CD1c-positive myeloid dendritic cell (primary cell): ENCODE measurements at regions not wholly inside any gene's neighbourhood (a gene's known extent, or its start where the extent isn't known, plus 50 kb on each side); places are given as distances from the start of the nearest gene placed in this dataset.

Experiments
- DNase-seq: peaks from one replicate; pipeline ENCODE4 v3.0.0-alpha.2; 2016; ENCODE audit errors: extremely low spot score

DNA sequence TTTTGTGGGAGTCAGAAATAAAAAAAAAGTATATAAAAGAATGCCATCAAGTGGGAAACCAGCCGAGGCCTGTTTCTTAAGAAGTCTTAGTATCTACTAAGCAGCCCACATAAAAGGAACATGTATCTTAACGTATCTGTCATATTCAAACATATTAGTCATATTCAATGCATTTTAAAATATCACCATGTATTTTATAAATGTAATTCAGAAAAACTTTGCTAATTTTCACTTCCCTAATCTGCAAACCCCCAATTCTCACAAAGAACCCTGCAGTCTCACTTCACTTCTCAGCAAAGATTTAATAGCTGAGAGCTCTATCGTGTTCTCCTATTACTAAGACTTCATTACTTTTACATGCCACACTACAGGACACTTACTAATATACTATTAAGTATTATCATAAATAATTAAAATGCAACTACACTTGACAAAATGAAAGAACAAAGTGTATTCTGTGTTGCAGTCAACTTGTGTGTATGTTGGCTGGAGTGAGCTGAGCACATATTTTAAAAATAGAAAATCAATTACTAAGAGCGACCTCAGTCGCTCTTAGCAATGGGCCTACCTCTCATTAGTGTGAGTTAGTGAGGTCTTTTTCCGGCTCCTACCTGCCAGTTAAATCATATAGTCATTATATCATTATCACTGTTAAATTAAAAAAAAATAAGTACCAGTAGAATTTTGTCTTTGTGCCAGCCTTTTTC lies 484.3 kb downstream of the LMO4 start:
- DNase-seq = peak; percentile 58

DNA sequence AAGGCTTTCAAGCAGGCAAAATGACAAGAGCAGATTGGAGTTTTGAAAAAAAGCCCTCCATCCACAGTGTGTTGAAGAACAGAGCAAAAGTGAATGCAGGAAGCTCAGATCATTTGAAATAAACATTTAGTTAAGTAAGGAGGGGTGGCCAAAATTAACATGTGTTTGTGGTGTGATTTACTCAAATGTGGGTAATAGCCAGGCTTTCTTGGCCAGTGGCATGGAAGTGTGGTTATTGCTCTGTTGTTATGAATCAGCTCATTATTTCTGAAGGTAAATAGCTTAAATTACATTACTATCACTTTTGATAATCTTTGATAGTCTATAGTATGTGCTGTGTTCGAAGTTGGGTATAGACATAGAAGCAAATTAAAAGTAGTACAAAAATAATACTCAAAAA lies 485.9 kb downstream of the LMO4 start:
- no peak for DNase-seq

DNA sequence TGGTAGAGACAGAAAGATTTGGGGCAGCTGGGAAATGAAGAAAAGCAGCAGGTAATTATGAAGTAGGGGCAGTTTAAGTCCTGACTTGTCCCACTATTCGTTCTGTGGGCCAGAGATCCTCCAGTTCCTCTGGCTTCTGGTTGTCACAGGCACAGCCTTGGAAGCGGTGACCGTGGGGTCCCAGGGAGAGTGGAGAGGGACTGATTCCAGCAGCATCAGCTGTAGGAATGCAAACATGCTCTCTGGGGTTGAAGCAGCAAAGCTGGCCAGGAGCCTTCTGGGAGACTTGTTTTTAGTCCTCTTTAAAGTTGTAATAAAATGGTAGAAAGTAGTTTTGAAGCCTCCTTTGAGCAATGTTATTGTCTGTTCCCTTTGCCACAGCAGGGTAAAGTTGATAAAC lies 488.0 kb downstream of the LMO4 start:
- no peak for DNase-seq

DNA sequence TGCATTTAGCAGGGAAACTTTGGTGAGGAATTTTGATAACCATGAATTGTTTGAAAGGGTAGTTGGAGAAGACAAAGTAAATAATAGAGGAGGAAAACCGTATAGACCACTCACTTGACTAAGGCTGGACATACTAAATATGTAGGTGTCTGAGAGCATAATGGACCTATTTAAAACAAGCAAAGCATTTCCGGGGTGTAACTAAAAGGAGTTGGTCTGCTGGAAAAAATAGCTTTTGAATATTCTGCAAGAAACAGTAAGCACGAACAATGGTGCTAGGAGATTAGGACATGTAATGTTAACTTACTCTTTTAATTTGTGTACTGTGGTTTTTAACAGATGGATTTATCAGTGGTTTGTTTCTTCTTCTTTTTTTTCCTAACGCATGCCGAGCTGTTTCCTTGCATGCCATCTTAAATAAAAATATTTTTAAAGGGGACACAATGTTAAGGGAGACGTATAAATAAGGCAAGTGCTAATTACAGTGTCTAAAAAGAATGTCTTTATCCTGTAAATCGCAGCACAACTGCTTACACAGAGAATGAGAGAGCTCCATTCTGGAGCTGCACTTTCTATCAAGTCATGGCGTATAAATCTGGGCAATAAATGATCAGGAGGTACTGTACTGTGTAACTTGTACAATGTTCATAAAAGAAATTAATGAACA lies 492.1 kb downstream of the LMO4 start:
- DNase-seq = no peak

DNA sequence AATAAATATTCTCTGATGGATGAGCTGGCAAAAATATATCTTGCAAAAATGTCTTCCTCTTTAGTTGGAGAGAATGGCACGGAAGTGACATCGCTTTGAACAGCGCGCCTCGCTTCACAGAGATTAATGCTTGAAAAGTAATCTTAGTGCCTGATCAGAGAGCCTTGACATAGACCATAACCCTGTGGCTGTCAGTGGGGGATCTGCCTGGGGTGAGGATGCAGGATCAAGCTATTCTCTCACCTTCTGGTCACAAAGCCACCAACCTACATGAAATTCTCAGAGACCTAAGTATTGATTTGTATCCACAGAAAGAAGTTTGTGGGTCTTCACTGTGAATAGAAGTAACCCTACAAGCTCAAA lies 492.6 kb downstream of the LMO4 start:
- no peak for DNase-seq

DNA sequence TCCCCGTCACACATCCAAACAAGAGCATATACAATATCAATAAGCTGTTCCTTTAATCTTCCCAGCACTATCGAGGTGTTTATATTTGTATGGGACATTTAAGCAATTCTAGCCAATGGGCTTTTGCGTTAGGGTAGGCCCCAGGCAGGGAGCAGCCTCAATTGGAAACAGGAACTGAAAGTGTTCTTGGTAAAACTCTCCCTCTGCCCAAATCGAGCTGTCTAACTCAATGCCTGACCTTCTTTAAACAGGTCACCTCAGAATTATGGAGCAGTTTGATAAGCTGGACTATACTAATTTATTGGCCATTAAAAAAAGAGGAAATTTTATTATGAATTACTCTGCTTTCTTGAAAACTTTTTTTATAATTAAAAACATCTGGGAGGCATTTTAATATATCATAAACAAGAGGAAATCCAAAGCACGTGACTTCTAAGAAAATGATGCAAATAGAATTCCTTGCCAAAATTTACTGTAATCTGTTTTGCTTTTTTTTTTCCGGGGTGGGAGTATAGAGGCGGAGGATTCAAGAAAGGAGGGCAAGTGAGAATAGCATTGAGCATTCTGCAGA lies 498.1 kb downstream of the LMO4 start:
- DNase-seq = peak; percentile 78

DNA sequence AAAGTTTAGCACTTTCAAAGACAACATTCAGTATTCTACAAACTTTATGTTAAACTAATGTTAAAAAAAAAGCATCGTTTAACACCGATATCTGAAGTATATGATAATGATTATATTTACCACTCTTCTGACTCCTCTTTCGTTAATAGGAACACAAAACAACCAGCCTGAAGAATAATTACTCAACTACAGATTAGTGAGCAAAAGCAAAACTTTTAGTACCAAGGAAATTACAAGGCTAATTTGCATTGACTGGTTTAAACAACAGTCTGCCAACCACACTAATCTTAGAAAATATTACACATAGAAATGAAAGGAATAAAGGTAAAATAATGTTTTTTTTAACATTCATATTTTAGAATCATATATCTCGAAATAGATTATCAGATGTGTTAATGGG lies 500.7 kb downstream of the LMO4 start:
- DNase-seq = no peak

DNA sequence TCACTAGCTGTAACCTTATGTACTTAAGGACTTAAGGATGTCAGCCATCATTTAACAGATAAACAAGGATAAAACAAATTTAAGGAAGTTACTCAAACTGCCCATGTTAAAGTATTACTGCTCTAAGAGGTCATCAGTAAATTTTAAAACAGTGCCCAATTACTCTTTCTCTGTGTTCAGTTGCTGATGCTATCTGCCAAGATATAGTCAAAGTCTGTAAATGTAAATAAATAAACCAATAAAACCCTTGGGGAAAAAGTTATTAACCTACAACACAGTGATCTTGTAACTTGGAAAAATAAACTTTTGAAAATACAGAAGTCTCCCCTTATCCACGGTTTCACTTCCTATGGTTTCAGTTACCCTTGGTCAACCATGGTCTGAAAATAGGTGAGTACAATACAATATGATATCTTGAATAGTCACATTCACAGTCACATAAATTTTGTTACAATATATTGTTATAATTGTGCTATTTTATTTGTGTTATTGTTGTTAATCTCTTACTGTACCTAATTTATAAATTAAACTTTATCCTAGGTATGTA lies 501.8 kb downstream of the LMO4 start:
- peak; percentile 63 for DNase-seq

DNA sequence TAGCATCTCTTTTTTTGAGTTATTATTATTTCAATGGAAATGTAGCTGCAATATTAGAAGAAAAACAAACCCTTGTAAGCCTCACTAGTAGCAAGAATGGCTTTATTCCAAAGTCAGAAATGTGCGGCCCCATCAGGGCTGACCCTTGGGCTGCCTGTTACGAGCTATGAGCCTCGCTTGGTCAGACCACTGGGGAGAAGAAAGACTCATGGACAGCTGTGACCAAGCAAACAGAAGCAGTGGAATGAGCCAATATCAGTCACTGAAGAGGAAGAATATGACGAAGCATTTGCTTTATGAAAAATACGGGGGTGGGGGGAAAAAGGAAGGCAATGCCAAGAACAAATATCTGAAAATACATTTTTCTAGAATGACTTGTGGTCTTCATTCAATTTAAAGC lies 504.5 kb downstream of the LMO4 start:
- peak; percentile 46 for DNase-seq

DNA sequence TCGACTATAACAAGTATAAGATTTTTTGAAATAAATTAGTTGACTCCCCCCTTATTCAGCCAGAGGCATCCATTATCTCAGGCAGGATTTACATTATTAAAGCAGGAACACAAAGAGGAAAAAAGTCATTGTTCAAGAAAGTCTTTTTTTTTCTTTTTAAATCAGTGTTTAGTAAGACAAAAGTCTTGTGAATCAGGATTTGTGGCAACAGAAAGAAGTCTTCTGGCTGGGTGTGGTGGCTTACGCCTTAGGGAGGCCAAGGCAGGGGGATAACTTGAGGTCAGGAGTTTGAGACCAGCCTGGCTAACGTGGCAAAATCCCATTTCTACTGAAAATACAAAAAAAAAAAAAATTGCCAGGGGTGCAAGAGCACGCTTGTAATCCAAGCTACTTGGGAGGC lies 505.5 kb downstream of the LMO4 start:
- no peak for DNase-seq

DNA sequence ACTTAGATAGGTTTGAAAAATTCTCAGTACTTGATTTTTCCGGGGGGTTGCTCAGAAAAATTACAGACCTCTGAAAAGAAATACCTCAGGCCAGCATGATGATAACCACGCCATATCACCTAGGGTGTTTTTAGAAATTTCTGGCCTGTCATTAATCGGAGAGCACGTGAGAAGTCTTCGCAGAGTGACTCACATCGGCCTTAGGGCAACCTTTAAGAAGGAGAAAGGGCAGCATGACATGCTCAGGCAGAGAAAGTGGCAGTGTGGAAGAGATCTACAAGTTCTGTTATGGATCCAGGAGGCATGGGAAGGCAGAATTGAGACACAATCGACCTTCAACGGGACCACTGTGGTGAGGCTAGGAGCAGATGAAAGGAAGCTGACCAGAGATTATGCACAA lies 506.3 kb downstream of the LMO4 start:
- DNase-seq = no peak

DNA sequence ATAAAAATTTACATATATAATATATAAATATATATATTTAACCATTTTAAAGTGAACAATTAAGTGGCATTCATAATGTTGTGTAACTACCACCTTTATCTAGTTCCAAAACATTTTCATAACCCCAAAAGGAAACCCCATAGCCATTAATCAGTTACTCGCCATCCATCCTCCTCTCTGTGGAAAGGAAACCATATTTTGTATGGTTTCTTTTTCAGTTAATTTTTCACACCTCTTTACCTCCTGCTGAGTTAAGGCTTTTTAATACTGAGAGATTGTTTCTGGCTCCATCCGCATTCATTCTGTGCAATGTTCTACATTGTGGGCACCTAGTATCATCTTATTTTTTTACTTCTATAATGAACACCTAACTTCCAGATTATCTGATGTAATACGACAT lies 512.1 kb downstream of the LMO4 start:
- no peak for DNase-seq

DNA sequence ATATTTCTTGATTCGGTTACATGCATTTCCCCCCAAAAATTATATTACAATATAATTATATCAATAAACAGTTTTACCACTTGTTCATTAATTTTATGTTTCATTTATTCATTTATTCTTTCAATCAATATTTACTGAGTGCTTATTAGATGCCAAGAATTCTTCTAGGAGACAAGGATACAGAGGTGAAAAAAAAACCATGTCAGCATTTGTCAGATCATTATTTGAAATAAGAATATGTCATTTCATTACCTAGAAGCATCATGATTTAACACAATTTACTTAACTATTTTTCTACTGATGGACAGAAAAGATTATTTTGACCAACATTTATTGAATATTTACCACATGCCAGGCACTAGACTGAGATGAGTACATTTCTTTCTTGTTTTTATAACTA lies 512.7 kb downstream of the LMO4 start:
- no peak for DNase-seq

DNA sequence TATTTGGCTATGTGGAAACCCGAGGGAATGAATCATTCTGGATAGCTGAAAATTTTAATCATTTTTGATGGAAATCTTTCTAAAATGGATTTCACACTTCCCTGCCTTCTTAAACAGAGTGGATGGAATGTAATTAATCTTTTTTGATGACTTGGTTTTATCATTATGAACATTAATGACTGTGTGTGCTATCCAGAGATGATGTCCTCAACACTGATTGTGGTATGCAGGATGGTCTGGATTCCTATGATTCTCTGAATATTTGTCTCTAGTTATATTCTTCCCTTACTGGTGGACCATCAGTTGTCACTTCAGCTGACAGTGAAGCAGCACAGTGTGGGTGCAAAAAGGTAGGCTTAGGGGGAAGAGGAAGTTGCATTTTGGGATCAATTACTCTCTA lies 513.5 kb downstream of the LMO4 start:
- DNase-seq = no peak

DNA sequence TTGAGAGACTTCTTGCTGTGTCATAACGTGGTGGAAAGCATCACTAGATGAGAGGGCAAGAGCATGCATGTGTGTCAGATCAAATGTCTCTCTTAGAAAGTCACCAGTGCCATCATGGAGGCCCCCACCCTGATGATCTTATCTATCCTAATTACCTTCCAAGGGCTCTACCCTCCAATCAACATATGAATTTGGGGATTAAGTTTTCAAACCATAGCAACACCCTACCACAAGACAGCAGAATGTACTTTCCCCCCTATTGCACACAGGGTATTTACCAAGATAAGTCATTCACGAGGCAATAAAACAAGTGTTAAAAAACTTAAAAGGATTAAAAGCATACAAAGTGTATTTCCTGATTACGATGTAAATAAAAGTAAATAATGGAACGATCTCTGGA lies 515.6 kb downstream of the LMO4 start:
- DNase-seq = no peak

DNA sequence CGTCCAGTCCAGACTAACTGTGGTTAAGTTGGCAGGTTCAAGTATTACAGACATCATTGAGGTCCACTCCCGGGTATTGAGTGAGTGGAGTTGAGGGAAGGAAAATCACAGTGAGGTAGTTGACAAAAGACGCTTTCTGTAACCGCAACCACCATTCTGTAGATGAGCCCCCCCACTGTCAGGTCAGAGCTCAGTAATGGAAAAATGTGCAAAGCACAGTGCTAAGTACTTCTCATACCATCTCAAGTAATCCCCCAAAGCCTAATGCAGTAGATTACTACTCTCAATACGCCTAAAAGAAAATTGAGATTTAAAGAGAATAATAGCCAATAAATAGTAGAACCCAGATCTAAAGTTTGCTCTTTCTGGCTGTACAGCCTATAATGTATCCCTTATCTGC lies 522.8 kb downstream of the LMO4 start:
- no peak for DNase-seq

DNA sequence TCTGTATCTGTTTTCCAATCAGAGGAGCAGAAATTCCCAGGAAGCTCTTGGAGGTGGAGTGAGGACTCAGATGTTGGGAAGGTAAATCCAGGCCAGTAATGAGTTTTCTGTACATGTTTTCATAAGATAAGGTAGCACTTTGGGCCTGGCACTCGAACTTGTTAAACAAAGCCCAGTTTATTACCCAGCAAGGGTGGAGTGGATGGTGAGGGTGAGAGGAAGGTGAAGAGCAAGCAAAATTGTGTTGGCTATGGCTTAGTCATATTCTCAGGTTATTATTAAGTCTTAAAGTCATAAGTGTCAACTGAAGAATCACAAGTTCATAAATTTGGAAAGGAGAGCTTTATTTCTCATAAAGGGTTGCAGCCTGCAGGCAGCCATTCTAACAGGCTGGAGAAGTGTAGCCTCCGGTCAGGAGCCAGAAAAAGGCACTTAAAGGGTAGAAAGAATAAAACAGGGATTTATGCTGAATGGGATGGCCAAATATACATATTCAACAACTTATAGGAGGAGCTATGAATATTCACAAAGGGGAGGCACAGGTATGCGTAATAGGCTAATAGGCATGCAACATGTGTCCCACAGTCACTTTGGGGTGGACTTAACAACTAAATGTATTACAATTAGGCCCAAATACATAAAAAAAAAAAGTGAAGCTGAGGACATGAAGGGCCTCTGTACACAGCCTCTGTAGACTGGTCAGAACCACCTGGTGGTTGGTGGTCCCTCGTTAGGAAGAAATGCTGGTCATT lies 523.9 kb downstream of the LMO4 start:
- DNase-seq = no peak

DNA sequence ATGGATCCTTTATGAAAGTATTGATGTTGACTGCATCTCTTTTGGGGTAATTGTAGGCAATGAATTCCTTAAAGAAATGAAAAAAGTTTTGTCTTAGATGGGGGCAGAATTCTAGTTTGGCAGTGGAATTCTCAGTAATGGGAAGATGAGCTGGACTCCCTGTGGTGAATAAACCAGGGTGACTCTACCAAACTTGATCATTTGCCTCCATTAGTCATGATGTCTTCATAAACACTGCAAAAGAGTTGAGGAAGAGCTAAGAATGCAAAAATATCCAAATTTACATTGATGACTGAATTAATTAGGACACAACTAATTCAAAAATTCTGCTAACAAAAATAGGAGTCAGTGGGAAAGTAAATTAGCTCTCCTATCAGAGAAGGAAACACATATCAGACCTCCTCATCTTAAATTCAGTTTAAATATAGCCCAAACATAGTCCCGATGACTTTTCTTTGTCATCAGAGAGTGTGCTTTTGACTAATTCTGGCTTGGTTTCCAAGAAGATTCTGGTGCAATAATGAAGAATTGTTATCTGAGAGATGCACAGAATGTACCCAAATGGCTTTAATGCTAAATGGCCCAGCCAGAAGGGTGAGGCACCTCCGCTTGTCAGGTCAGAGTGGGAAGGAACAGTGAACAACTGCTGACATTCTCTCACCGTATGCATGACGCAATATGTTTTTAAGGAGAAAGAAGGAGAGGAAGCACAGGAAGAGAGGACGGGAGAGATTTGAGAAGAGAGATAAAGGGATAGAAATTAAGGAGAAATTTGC lies 525.1 kb downstream of the LMO4 start:
- no peak for DNase-seq

DNA sequence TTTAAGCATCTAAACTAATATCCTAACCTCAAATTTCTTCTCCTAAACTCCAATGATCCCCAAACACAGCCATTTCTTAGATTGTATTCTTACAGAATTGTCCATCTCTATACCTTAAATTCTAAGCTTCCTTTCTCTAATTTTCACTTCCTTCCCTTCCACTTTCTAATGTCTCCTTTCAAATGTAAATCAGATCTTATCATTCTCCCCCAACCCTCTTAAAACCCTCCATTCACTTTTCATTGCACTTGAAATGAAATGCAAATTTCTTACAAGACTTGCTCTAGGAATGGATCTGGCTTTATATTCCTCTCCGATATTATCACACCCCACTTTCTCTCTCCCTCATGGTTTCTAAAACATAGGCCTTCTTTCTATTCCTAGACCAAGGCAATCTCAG lies 534.6 kb downstream of the LMO4 start:
- no peak for DNase-seq

DNA sequence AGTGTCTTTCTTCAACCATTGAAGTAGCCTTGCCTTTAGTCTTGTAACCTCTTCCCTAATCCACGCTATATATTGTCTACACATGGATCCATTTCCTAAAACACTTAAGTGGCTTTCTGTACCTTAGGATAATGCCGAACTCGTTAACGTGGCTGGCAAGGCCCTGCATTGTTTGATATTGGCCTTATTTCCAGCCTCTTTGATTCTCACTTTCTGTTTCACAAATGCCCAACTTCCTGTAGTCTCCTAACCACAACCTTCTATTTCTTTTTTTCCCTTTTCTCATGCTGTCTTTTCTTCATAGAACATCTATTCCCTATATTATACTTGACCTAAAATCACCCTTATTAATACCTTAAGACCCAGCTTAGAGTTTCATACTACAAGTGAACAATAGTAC lies 536.0 kb downstream of the LMO4 start:
- no peak for DNase-seq

DNA sequence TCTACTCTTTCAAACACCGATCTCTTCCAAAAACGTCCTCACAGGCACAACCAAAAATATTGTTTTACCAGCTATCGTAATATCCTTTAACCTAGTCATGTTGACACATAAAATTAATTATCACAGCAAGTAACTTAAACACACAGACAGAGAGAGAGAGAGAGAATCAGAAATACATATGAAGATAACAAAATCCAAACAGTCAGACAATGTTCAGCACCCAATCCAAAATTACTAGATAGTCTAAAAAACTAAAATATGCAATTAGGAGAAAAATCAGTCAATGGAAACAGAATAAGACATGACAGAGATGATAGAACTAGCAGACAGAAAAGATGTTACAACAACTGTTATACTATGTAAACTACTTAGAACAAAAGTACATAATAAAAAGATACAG lies 537.7 kb downstream of the LMO4 start:
- DNase-seq = no peak

DNA sequence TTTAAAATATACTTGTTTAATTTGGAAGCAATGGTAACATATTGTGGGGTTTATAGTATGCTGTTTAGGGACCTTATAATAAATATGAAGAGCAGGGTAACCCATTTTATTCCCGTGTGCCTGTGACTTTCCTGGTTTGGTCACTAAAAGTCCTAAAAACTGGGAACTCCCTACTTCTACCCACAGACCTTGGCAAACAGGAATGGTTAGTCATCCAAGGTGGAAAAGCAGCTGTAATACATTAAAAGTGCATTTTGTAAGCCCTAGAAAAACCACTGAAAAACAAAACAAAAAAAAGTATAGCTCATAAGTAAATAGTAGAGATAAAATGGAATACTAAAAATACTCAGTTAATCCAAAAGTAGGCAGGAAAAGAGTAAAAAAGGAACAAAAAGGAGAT lies 538.9 kb downstream of the LMO4 start:
- no peak for DNase-seq
